Stimulated activated CD8-positive, alpha-beta memory T cell treated with anti-CD3 and anti-CD28 coated beads, Interleukin-4, amount 100 ng/mL, for 1 hour (primary cell): ENCODE measurements at regions not wholly inside any gene's neighbourhood (a gene's known extent, or its start where the extent isn't known, plus 50 kb on each side); places are given as distances from the start of the nearest gene placed in this dataset.

Experiments used
- DNase-seq, 2 donors: peaks; one replicate each; pipeline ENCODE4 v3.0.0-alpha.2; 2020; ENCODE audit warnings: low read depth in 2 of 2, low spot score in 1 of 2

DNA sequence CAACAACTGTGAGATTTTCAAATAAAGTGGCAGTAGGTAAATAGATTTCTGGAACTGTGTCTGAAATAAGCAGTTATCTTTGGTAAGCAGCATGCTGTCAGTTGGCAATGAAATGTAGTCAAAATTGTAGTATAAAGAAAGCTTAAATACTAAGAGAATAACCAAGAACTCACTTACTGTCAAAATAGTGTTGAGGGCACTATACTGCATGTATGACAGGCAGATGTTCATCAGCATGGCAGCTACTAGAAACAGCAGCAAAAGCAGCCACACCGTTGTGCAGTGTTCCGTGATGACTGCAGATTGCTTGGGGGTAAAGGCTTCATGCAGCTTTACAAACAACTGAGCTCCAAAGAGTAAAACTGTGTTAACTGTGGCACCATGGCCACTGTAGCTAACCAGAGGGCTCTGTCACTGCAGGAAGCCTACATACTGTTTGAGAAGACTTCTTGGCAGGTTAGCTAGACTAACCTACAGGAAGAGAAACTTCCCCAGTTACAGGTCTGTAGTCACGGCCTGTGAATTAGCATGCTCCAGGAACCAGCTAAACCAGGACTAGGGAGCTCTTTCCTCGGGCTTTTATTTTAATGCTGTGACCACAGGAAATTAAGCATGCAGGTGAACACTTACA, 459.7 kb downstream of the TBL1XR1 start:
- no peak for DNase-seq

DNA sequence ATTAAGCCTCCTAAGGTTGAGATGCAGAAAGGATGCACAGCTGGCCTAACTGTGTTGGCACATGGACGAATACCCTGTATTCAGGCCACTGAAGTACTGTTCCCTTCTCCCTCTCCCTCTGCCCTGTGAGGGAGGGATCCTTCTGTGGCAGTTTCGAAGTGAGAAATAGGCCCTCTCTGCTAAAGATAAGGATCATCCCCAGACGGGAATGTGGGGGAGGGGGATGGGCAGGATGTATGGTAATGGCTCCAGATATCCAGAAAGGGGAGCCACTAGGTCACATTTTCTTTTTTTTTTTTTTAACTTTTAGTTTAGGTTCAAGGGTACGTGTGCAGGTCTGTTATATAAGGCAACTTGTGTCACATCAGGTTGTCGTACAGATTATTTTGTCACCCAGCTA, 463.1 kb downstream of the TBL1XR1 start:
- DNase-seq, result no peak

DNA sequence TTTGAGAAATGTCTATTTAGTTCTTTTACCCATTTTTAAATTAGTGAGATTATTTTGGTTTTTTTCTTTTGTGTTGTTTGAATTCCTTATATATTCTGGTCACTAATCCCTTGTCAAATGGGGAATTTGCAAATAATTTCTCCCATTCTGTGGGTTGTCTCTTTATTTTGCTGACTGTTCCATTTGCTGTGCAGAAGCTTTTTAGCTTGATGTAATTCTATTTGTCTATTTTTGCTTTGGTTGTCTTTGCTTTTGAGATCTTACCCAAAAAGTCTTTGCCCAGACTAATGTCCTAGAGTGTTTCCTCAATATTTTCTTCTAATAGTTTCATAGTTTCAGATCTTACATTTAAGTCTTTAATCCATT, 472.9 kb downstream of the TBL1XR1 start:
- no peak for DNase-seq

DNA sequence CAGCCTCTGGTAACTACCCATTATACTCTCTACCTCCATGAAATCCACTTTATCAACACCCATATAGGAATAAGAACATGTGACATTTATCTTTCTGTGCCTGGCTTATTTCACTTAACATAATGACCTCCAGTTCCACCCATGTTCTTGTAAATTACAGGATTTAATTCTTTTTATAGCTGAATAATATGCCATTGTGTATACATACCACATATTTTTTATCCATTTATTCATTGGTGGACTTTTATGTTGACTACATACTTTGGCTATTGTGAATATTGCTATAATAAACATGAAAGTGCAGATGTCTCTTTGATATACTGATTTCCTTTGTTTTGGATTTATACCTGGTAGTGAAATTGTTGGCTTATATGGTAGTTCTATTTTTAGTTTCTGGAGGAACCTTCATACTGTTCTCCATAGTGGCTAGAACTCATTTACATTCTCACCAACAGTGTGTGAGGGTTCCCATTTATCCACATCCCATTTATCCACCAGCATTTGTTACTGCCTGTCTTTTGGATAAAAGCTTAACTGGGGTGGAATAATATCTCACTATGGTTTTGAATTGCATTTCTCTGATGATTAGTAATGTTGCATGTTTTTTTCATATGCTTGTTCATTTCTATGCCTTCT, 473.4 kb downstream of the TBL1XR1 start:
- no peak for DNase-seq

DNA sequence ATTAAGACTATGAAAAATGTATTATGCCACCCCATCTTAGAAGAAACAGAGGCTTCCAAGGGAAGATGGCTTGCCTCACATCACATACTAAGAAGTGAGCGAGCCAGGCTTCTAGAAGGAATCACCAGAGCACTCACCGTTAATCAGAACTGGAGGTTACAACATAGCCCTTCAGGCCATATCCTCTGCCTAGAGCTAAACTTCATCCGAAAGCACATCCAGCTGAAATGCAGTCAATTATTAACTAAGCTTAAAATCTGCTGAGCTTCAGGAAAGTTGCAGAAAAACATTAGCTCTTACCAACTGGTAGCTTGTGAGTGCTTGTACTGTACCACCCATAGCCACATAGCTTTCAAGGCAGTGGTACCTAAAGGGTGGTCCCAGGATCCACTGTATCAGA, 483.2 kb downstream of the TBL1XR1 start:
- no peak for DNase-seq

DNA sequence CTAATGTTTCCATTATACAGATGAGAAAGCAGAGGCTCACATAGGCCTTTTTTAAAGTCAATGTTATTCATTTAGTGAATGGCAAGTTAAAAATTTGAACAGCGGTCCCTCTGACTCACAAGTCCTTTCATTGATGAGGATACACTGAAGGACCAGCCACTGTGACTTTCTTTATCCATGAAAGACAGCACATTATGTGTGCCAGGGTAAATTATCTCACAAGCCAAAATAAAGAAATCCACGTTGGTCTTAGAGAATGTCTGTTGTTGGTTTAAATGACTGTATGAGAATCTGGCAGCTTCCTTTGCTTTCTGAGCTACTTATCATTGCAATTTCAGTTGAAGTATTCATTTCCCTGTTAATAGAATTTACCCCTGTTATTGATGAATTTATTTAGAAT, 485.1 kb downstream of the TBL1XR1 start:
- DNase-seq, result no peak

DNA sequence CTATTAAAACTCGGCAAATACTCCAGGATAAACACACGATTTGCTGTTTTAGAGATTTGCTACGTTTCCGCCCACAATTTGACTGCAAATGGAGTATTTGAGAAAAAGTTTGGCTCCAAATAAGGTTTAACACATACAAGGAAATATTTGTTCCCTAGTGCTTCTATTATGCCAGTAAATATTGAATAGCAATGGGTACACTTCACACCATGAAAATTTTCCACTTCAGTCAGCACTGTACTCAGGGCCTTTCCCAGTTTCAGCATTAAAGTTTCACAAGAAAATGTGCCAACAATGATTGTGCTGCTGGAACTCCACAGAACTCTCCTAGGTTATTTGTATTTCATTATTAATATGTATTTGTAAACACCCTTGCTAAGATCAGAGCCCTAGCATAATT, 498.0 kb downstream of the TBL1XR1 start:
- DNase-seq, result no peak

DNA sequence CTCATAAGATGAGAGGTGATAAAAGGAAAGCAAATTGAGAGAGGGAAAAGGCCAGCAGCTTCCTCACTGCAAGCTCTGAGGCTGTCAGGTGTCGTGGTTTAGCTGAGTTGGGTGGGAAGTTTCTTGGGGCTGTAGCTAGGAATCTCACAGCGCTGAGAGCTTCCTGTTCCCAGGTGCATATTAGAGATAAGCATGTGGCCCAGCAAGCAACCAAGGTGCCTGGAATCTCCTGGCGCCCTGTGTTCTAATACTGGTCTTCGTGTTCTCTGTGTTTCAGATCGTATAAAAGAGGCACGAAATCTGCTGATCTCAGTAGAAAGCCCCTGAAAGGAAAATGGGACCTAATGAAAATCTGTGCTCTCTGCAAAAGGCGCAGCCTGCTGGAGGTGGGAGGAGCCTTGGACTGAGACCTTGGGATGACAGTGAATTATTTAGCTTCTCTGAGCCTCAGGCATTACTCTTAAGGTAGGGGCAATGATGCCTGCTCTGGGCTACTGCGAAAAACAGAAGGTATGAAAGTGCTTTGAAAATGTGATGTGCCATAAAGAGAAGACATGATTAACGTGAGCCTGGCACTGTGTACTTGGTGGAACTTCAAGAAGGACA, 499.9 kb downstream of the TBL1XR1 start:
- no peak for DNase-seq

DNA sequence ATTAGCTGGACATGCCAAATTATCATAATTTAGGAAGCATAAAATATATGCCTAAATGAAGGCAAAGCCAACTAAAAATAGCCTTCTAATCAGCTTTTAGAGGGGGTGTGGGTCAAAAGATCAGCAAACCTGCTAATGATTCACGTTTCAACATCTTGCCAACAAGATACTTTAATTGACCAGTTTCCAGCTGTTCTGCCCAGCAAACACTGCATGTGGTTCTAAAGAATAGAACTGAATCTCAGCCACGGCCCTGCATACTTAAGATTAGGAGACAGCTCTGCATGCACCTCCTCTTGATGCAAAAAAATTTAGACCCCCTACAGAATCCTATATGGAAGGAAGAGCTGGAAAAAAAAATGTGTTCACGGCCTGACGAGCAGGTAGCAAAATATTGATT, 500.5 kb downstream of the TBL1XR1 start:
- no peak for DNase-seq

DNA sequence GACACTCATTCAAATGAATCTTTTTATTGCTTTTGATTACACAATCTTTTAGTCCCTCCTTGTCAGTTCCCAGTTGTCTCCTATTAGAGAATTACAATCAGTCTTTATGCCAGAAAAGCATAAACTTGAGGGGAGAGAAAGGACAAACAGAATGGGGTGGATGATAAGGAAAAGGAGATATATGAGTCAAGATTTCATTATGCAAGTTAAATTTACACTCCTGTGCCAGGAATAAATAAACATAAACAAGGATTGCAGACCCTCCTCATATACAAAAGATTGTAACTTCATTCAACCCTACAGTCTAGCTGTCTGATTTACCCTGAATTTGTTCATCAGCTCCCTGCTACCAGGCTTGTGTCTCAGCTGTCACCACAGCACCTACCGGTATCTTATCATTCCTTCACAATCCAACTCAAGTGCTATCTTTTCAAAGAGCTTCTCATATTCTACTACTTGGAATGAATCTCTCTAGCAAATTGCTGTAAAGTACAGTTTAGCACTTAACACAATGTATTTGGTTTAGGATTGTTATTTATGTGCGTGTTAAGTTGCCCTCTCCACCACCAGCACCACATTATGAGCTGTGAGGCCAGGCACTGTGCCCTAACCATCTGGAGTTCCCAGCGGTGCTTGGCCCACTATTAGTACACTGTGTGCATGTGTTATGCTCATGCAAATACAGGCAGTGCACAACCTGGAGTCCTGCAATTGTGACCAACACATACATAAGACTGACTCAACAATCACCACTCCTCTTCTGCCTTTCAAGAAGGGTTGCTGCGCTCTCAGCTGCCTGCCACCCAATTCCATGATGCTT, 504.1 kb downstream of the TBL1XR1 start:
- no peak for DNase-seq

DNA sequence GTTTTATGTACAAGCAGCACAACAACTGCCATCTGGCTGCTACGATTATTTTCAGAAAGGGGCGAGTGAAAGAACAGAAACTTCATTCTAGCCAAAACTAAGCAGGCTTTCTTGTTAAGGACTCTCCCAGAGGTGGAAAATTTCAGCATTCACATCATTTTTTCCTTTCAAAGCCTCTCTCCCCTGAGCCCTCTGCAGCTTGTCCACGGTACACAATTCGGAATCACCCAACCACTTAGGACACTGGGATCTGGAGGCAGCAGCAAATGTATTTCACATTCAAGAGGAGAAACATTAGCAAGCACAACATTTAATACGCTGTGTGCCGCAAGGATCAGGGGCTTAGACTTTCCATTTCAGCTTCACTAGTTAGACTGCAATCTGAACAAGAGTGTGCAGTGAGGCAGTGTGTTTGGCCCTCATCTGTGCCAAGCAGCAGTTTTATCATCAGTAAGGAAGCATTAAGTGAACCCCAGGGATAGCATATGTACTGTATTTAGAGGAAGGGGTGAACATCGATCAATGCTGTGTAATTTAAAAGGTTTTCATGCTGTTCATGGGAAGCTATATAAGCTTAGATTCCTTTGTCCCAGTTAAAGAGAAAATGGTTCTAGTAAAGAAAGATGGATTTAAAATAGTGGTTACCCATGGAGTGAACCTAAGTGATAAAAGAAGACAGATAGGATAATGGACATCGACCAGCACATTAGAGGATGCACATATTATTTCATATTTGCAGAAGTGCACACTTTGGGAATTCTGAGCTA, 504.9 kb downstream of the TBL1XR1 start:
- DNase-seq, result no peak

DNA sequence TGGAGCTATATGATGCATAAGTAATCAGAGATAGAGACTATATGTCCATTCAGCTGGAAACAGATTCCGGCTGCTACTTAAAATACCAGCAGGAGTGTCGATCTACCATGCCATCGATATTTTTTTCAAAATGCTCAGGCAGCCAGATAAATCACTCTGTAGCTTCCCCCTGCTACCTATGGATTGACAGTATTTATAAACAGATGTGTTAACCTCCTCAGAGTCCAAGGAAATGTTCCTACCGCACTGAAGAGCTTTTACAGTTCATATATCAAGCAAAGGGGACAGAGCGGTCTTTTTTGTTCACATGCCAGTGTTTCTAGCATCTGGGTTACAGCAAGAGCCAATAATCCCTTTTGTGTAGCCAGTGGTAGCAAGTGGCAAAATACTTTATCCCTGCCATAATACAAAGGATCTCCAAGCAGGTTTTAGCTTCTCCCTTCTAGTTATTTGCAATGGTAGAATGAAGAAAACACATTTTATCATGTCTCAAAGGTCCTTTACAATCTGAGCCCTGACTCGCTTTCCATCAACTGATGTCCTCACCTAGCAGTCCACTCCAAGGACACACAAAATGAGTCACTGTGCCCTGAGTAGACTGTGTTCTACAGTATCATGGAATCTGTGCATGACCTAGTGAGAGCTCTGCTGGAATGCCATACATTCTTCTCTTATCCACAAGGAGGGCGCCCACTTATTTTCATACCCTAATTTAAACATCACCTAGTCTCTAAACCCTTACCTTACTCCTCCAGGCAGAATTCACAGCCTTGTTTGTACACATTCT, 507.0 kb downstream of the TBL1XR1 start:
- no peak for DNase-seq

DNA sequence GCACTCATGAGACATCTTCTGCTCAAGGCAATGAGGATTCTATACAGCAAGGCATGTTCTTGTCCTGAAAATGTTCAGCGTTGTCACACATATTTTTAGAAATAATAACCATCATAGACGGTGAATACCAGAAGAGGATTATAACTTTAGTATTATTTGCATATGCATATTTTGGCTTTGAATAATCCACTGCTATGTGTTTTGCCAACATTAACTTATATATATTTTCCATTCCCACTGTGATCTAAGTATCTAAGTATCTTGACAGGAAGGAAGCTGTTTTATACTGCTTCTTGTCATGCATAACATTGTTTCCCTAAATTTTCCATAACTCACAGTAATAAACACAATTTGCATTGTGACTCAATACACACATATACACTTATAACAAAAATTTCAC, 509.5 kb downstream of the TBL1XR1 start:
- no peak for DNase-seq

DNA sequence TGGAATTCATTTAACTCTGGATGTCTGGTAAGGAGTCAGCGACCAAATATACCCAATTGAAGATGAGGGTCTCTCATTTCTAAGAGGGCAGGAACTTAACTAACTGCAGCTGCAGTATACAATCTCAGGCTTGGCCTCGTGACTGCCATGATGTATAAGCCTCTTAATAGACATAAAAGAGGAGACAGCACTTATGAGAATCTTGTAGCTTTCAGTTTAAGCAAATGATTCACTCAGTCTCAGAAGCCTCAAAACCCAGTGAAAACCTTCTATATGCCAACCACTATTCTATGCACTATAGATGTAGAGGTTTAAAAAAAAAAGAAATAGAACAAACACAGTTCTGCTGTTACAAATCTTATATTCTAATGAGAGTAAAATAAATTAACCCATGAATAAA, 513.9 kb downstream of the TBL1XR1 start:
- no peak for DNase-seq

DNA sequence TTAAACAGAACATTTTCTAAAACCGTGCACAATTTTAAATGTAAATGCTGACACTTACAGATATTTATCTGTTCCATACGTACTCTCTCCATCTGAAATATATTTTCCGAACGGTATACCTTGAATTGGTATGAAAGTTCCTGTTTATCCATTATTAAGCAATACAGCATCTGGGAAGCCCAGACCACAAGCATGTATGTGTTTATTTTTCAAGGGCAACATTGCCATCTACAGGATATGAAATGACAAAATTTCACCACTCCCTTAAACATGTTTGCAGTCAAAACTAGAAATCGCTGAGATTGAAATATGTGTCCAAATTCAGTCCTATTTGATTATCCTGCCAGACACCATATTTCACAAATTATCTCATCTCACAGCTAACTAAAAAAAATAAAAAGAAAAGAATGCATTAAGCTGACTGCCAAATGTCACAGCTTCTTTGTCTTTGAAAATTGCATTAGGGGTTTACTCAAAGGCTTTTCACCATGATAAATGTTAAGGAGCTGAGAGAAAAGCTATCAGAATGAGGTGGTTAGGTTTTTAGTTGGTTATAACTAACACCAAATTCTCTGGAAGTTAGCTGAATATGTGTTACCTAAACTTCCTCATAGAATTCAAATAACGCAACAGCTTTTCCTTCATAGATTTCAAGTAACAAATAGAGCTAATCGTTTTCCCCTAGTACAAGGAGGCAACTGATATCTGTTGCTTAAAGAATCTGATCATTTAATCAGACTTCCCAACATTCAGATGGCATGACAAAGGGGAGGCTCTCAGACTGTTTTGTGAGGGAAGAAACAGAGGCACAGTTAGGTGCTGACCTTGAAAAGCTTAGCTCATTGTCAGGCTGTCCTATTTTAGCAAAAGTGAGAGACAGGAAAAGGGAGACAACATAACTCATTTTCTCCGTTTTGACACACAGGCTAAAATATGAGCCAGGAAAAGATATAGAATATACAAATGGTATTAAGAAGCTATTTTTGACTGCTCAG, 533.1 kb downstream of the TBL1XR1 start:
- no peak for DNase-seq

DNA sequence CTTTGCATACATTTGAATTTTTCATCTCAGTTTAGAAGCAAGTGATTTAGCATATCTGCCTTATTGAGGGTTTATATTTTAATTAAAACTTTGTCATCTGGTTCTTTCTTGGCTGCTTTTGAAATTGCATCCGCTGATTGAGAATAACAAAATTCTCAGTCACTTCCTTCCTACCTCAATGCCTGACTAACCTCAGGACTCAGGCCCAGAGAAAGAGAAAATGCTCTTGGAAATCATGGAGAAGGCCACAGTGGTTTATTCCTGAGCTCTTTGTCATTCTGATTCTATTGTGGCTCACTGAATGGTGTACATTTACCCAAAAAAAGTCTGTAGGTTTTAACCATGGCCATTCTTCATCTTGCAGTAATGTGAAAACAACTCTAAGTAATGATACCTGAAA, 533.9 kb downstream of the TBL1XR1 start:
- DNase-seq, result no peak

DNA sequence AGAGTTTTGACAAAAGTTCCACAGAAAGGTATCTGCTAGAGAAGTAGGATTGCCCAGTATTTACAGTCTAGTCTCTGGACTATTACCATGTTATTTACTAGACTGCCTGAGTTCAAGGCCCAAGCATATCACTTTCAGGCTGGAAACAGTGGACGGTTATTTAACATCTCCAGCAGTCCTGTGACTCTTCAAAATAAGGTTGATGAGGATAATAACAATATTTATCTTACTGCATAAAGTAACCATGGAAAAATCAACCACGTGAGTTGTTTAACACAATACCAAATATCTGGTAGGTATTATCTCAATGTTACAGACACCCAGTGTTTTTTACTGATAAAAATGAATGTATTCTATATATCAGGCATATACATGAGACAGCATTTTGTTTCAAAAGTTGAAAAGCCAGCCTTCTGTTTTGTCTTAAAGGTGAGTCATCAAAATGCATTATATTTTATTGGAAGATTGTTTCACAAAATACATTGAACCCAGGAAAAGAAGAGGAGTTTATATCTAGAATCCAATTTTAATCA, 535.8 kb downstream of the TBL1XR1 start:
- DNase-seq, result no peak

DNA sequence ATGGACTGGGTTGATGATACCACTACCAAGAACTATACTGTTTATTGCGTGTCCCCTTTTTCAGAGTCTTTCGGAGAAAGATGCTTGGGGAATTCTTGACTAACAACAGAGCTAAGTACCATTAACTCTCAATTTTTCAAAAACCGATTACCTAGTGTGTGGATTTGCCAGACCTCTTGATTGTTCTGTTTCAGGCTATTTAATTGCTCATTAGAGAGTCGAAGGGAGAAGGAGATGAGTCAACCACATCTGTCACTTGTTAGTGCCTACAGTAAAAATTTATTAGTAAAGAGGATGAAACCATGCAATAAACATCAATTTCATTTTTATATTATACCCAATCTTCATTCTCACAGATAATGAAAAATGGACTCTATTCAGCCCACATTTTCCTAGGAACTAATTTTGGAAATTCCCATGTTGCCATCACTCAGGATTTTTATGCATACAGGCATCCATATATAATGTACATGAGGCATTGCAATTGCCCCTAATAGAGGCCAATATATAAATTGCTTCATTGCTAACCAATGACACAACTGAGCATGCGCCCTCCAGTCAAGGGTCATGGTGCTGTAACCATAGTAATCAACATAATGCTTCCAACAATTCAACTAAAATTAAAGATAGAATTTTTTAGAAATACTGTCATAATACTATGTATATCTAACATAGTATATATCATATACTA, 541.7 kb downstream of the TBL1XR1 start:
- no peak for DNase-seq

DNA sequence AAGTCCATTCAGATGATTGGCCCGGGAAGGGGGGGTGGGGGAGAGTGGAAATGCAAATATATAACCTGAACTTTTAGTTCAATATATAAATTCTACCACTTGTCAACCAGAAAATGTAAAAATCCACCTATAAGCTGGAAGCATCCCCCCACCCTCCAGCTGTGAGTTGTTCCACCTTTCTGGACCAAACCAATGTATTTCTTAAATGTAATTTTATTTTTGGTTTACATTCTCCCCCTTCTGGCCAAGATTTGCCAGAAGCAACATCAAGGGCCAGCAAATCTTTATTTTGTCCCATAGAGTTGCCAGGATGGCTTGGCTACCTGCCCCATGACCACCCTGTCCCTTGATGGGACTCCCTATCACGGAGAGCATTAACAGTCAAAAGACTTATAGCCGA, 545.7 kb downstream of the TBL1XR1 start:
- no peak for DNase-seq
